GM18907 (cell line): ENCODE measurements at regions not wholly inside any gene's neighbourhood (a gene's known extent, or its start where the extent isn't known, plus 50 kb on each side); places are given as distances from the start of the nearest gene placed in this dataset.
A peak's percentile ranks its signal among the peaks of the same experiment; 100 is the strongest.

Experiments
- ATAC-seq: cut with Tn5 transposase; IDR thresholded peaks from one replicate; pipeline ENCODE4 v1.9.1; 2021; ENCODE audit warnings: mild to moderate bottlenecking, moderate library complexity; ENCODE audit not compliant: unreplicated experiment

DNA sequence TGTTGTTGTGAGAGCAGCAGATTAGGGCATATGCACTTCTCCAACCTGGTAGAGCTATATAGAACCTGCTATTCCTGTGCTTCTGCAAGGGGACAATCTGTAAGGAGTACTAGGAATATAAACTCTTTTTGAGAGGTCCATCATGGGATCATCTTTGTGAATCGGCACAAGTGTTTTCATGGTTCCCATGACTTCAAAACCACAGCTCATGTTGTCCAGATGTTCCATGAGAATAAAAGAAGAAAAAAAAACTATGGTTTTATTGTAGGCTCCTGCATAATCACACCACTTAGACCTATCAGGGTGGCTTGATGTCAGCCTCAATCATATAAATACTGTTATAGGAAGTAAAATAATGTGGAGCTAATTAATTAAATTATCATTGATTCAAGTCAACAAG is 311.4 kb upstream of the ATP2B1 start:
- ATAC-seq = no peak

DNA sequence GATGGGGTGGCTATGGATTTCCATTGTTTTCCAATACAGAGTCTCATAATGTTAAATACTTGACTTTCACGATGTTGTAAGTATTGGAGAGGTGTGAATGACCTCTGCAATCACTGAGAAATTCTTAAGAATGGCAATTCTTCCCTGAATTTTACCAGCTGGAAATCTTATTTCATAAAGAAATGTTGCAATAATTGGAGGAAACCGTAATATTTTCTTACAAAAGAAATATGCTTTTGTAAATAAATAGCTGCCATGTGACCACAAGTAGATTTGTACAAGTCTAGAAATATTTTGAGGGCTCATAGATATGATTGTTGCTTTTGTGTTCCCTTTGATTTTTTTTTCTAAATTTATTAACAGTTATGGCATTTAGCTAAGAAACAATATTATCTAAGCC is 308.7 kb upstream of the ATP2B1 start:
- no peak for ATAC-seq

DNA sequence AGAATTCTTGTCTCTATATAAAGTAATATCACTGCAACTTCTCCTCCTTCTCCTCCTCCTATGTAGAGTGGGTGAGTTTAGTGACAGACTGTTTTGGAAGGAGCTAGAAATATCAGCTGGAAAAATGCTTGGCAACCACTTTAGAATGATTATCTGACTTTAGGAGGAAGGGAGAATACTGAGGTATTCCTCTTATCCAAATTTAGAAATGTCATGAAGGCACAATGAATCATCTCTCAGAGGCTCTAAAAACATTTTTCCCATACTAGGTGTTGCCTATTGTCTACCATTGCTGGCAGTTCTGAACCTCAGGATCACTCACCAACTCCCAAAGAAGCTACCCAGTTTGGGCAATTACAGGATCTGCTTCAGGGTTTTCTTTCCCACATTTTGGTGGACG is 306.6 kb upstream of the ATP2B1 start:
- no peak for ATAC-seq

DNA sequence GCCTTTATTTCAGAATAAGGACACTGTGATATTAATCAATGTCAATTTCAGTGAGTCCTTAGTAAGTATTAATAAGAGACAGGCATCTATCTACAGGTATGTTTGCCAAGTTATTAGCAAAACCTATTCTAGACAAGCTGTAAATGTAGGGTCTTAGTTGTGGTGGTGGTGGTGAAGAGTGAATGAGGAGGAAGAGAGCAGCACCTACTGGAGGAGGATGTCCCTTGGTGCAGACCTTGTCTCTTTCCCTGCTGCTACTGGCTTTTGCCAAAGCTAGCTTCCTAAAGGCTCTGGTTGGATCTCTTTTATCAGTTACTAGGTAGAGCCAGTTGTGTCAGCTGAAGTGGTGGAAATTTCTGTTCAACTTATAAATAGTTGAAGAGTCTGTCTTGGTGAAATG is 304.8 kb upstream of the ATP2B1 start:
- peak; percentile 81 for ATAC-seq

- no peak for ATAC-seq
Measured at GRCh38 chr12:90010089-90010488, 301.5 kb upstream of the ATP2B1 start.

DNA sequence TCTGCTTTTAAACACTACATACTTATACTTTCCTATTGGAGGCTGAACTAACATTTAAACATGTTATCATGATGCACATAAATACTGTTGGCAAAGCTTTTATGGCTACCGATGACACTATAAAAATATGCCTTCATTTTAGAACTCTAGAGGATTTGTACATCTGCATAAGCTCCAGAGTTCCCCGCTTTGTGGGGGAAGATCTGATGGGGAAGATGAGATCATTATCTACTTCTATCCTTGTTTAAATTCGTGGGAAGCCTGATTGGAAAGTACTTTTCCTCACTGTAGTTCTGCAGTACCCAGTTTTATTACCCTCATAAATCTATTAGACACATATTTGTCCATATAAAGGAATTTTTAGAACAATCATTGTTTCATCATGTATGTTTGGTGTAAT is 299.6 kb upstream of the ATP2B1 start:
- no peak for ATAC-seq

GRCh38 chr12:90004319-90005074 is 295.9 kb upstream of the ATP2B1 start:
- peak; percentile 79 for ATAC-seq

DNA sequence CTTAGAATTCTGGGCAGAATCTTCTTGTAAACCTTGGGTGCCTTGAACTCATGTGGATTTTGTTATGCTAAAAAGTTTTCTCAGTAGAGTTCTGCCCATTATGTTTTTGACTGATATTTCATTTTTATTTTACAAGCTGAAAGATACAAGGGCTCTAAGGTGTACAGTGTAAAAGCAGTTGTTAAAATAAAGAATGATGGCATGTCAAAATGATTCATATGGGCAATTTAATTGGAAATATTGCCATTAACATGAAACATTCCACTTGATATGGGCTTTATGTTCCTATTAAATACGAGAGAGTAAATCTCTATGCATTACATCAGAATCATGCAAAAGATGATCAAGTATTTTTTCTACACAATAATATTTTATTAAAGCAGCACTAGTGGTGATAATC is 295.1 kb upstream of the ATP2B1 start:
- ATAC-seq = no peak

DNA sequence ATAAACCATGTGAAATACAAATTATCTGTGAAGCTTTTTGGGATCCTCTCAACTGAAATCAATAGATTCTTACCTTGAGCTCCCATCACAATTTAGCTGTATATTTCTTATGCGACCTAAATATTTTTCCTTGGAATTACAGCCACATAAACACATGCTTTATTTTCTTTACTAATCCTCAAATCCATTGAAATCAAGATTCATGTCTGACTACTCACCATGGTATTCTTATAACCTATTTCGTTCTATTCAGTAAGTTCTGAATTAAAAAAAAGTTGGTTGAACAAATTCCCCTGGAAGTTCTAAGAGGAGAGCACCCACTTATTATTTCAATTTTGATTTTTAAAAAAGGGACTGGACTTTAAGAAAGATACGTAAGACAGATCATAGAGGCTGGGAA is 292.1 kb upstream of the ATP2B1 start:
- no peak for ATAC-seq

GRCh38 chr12:89999699-90000505 is 291.3 kb upstream of the ATP2B1 start:
- ATAC-seq = no peak

DNA sequence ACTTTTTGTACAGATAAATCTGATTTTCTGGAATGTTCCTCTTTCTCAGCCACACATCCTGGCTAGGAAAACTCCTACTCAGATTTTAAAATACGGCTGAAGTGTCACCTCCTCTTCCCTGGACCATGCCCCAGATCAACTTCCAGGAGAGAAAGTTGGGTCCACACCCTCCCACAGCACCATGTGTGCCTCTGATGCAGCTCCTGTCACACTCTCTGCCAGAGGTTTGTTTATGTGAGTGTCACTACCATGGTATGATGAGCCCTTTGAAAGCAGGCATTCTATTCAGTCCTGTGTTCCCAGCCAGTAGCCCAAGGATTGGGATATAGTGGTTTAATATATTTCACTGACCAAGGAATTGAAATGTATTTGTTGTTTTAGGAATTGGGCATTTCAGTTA is 287.2 kb upstream of the ATP2B1 start:
- no peak for ATAC-seq

DNA sequence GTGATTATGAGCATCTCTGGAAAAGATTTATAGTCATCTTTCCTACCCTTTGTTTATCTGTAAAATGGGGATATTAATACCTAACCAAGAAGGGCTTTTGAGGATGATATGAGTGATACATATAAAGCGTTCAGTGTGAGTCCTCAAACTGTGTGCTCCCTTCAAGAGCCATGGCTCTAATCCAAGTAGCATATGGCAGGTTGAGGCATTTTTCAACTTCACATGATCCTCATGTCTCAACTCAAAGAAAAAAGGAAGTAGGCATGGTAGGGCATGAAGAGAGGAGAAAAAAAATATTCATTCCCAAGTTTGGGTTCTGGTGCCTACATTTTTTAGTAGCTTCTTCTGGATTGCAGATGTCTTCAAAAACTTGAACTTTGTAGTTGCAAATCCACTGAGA is 286.3 kb upstream of the ATP2B1 start:
- no peak for ATAC-seq

DNA sequence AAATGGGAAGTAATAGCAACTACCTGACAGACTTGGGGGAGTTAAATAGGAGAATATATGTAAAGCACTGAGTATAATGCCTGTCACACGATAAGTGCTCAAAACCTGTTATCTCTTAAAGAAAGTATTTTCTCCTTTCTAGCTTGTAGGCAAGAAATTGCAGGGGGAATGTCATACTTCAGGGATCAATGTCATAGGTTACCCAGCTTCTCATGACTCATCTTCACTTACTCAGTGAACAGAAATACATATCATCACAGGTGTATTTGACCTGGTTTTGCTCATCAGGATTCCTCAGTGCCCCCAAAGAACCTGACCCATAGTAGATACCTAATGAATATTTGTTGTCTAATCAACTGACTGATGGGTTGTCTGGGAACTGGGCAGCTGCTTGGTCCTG is 285.0 kb upstream of the ATP2B1 start:
- ATAC-seq = no peak

DNA sequence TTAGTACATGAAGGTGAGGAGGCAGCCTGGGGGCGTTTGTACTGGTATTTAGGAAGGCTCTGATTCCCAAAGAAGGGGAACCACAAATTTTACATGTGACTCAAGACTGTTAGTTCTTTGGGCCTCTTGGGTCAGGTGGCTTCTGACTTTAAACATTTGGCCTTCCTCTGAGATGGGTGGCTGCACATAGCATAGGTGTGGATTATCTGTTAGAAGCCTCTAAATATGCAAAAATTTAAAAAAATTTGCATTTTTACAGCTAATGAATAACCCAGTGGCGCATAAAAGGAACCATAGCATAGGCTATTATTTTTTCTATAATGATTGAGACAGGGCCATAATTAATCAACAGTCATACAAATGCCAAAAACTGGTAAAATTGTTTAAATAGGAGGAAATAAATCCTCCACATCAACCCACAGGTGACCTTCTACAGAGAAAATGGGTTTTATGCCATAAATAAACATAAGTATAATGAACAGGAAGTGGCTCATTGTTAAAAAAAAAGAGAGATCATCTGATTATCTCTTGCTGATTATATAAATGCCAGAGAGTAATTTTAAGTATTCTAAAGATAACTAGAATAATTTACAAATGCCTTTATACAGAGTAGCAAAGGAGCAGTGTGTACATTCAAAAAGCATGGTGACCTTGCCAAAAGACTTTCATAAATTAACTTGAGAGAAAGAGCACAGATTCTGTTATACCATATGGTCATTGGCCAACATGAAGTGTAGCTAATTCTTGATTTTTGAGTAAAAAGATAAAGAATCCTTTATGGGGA is 284.2 kb upstream of the ATP2B1 start:
- ATAC-seq = no peak

DNA sequence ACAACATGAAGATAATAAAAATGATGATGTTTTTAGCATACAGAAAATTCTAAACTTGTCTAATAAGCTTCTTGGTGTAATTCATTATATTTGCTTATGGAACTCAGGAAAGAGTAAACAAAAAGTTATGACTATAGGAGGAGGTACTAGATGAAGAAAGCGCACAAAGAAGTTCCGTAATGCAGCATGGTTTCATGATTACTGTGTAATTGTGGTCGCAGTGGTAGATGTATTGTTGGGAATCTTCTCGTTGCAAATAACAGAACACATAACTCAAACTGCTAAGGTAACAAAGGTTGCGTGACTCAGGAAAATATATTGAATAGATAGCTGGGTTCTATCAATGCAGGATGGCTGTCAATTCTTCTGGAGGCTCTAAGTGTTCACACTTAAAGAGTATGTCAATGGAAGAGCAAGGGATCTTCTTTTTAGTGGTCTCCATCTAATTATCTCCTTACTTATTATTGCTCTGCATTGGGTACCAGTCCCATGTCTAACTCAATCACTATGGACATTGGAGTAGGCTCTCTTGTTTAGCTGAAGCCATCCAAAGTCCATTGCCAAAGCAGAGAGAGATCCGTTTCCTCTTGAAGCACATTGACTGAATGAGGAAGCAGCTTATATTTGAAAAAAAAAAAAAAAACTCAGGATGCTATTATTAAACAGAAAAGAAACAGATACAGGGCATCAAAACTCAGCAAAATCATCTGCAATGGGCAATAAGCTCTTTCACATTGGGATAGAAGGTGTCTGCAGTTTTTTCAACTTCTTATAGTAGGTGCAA is 283.4 kb upstream of the ATP2B1 start:
- ATAC-seq = no peak

DNA sequence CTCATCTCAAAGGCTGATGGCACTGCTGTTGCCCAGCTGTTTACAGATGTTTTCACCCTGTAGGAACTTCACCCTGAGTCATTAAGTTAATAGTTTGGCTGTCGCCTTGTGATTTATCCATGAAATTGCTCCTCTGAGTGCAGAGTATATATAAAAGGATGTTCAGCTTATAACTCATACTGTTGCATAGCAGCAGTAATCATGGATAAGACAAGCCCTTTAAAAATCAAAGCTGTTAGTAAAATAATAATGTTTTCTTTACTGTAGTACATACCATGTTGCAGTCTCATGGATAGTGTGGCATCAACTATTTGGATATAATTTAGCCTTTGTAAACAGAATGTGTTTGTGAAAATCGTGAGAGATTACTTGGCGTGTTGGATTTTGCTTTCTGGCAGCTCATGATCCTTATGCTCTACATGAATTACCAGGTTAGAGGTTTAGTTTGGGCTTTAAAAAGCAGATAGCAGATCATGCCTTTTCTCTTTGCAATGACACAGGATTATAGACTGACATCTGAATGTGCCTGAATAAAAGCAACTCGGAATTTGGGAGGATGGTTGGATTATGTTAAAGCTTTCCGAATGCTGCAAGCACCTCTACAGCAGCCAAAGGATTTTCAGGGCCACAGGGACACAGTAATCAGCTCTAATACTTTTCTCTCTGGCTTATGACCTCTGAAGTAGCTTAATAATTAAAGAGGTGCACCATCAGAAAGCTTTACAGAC is 279.7 kb upstream of the ATP2B1 start:
- ATAC-seq = no peak

DNA sequence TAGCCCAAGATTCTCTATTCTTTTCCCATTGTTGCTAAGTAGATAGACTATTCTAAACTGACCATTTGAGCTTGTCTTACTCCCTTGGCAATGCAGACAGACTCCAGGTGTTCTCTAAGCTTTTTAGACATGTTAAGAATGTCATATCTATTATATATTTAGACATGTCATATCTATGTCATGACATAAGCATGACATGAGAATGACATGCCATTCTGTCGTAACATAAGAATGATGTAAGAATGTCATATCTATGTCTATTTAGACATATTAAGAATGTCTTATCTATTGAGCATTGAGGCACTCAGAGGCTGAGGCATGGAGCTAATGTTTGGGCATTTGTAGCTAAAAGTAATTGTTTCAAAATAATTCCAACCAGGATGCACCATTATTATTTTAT is 277.3 kb upstream of the ATP2B1 start:
- ATAC-seq = no peak

DNA sequence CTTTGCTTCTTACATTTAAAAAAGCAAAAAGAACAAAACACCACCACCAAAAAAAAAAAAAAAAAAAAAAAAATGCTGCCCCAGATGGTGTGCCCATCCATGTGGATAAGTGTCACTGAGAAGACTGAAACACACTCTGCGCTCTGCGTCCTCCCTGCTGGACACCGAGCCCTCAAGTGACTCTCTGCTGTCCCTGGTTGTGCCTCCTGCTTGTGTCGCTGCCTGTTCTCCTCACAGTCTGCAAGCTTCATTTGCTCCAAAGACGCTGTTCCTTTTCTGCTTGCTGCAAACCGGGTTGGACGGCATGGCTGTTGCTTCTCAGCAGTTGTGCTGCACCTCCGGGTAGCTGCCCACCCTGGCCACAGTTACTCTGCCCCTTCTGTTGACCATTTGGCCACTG is 276.2 kb upstream of the ATP2B1 start:
- no peak for ATAC-seq

DNA sequence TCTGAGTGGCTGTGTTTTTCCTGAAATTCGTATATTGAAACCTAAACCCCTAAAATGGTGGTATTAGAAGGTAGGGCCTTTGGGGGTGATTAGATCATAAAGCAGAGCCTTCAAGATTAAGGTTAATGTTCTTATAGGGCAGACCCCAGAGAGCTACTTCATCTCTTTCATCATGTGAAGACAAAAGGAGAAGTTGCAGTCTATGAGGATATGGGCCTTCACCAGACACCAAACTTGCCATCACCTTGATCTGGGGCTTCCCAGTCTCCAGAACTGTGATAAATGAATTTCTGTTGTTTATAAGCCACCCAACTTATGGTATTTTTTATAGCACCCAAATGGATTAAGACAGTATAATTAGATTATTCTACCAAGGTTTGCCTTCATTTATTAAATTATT is 275.0 kb upstream of the ATP2B1 start:
- ATAC-seq = no peak

DNA sequence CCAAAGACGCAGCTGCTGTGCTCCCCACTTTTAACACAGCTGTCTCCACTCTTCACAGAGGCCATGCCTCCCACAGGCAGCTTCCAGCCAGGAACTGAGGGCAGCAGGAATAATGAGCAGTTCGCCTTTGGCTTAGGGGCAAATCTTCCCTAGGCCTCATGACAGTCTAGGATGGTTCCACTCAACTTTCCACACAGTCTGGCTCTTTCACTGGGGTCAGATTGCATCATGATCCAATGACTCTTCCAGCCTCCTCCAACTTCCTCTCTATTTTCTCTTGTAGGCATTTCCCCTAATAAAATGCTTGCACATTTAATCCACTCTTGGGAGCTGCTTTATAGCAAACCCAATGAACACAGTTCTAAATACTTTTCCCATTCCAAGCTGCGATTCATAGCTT is 271.6 kb upstream of the ATP2B1 start:
- ATAC-seq = no peak
